Medulla oblongata (tissue), 1 donor: ENCODE measurements at regions not wholly inside any gene's neighbourhood (a gene's known extent, or its start where the extent isn't known, plus 50 kb on each side); places are given as distances from the start of the nearest gene placed in this dataset.

Experiments
- DNase-seq: peaks from one replicate; pipeline ENCODE4 v3.0.0-alpha.2; 2015; ENCODE audit errors: extremely low spot score

- no peak for DNase-seq
Measured at GRCh38 chr15:37260255-37260654, 159.9 kb upstream of the MEIS2 start.

DNA sequence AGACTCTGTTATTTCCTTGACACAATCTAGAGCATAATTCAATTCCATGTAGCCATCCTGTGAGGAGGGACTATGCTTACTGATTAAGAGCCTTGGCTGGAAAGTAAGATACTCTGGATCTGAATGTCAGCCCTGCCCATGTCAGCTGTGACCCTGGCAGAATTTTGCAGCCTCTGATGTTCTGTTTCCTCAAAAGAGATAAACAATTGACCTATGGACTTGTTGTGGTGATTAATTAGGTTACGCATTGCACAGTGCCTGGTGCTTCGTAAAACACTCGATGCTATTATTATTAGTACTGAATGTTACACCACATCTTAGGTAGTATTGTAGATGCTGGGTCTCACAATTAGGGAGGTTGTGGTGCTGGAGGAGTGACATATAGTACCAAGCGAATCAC lies 161.3 kb upstream of the MEIS2 start:
- DNase-seq, result no peak

DNA sequence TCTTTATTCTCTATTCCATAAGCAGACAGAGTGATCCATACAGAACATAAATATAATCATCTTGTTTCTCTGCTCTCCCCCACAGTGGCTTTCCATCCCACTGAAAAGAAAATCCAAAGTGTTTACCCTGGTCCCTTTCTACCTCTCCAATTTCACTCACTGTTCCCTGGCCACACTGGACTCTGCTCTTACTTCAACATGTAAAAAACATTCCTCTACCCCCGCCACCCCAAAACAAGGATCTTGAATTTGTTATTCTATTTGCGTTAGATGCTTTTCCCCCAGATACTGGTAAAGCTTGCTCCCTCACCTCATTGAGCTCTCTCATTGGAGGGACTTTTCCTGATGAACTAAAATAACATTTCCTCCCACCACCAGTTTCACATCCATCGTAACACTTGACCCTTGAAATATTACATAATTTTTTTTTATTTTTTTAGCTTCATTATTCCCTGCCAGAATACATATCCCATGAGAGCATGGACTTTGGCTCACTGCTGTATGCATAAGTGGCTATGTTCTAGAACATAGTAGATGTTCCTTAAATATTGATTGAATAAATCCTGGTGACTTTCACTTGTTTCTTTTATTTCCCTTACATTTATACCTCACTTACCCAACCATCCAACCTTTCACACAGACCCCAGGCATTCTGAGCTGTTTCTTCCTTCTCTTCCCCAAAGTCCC lies 162.7 kb upstream of the MEIS2 start:
- DNase-seq, result no peak

GRCh38 chr15:37289109-37289765 lies 188.9 kb upstream of the MEIS2 start:
- peak; percentile 5 for DNase-seq

- DNase-seq, result no peak
Measured at GRCh38 chr15:37291920-37292319, 191.6 kb upstream of the MEIS2 start.

DNA sequence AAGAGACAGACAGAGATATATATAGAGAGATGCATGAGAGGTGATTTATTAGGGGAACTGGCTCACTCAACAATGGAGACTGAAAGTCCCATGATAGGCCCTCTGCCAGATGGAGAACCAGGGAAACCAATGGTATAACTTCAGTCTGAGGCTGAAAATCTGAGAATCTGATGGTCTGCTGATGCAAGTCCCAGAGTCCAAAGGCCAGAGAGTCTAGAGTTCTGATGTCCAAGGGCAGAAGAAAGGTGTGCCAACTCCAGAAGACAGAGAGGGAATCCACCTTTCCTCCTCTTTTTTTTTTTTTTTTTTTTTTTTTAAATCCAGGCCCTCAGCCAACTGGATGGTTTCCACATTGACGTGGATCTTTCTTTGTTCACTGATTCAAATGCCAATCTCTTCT lies 197.9 kb upstream of the MEIS2 start:
- no peak for DNase-seq

GRCh38 chr15:37339437-37339836 lies 239.1 kb upstream of the MEIS2 start:
- DNase-seq, result no peak

GRCh38 chr15:37339856-37340255 lies 239.5 kb upstream of the MEIS2 start:
- no peak for DNase-seq

GRCh38 chr15:37340438-37340837 lies 240.1 kb upstream of the MEIS2 start:
- DNase-seq, result no peak

DNA sequence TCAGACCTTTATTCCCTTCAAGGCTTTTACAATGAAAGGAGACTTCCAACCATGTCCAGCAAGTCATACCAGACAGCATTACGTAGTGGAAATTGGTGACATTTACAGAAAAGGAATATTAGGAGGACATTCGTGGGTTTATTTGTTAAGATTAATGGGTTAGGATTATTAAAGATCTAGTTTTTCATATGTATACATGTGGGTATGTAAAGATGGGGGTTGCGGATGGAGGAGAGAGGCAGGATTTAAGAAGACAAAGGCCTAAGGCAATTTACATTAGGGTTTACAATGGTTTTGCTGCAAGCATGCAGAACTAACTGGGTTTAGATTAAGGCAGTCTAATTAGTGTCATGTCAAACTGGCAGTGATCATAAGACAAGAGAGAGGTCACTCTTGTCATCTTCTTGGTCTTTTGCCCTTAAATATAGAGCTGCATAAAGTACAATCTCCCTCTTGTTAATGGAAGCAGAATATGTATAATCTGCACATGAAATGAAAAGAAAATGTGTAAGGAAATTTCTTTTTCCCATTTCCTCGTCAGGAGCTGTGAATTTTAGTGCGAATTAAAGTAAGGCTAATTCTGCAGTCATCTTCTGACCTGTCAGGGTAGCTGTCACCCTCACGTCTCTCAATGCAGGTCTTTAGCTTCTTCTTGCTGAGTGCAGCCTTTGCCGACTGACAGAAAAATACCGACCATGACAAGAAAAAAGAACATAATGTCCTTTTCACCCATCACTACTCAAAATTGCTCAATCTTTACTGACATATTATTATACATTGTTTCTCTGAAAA lies 258.9 kb upstream of the MEIS2 start:
- no peak for DNase-seq

- no peak for DNase-seq
Measured at GRCh38 chr15:37359893-37360290, 259.5 kb upstream of the MEIS2 start.

- DNase-seq, result no peak
Measured at GRCh38 chr15:37360724-37361123, 260.4 kb upstream of the MEIS2 start.

DNA sequence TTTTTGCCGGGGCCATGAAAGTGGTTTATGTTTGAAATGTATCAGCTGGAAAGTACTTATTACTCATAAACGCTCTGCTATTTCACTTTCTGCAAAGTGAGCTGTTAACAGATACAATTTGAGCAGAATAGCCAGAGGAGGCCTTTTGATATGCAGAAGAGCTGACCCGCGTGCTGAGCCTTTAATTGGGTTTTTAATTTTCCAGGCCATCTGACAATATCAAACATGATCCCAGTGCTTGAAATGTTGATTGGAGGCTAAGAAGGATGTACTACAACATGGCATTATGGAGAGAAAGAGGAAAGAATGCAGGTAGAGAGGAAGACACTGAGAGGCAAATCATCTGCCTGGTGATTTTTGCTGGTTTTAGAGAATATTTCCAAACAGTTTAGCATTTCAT lies 261.3 kb upstream of the MEIS2 start:
- DNase-seq, result no peak

- no peak for DNase-seq
Measured at GRCh38 chr15:37362414-37362813, 262.1 kb upstream of the MEIS2 start.

GRCh38 chr15:37368961-37369360 lies 268.6 kb upstream of the MEIS2 start:
- DNase-seq, result no peak

- DNase-seq, result no peak
Measured at GRCh38 chr15:37370941-37371340, 270.6 kb upstream of the MEIS2 start.

DNA sequence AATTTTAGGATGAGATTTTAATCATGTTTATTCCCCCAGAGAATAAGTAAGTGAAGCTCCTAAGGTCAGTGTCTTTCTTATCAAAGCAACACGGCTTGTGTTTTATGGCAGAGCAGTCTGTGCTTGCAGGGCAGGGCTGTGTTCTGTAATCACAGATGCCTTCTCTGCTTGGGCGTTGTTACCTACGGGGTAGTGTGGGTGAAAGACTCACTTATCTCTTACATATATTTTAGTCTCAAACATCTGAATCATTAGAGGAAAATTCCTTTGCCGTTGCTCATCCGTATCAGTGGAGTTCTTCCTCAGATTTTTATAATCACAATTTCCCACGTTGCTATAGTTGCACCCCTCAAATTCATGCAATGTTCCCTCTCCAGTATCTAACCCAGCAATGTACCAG lies 271.7 kb upstream of the MEIS2 start:
- DNase-seq, result no peak

- DNase-seq, result no peak
Measured at GRCh38 chr15:37375519-37375918, 275.2 kb upstream of the MEIS2 start.

DNA sequence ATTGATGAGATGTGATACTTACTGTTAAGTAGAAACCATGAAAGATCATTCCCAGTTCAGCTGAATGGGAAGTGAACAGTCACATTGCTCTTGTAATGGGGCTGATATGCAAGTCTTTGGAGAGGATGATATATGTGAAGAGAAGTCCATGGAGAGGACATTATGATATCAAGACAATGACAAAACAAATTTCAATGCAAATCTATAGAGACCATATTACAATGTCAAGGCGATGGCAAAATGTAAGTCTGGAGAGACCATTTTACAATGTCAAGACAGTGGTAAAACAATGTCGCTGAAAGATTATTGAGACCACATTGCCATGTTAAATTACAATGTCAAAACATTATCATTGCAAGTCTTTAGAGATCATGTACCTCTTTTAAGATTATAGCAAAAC lies 277.1 kb upstream of the MEIS2 start:
- DNase-seq, result no peak

DNA sequence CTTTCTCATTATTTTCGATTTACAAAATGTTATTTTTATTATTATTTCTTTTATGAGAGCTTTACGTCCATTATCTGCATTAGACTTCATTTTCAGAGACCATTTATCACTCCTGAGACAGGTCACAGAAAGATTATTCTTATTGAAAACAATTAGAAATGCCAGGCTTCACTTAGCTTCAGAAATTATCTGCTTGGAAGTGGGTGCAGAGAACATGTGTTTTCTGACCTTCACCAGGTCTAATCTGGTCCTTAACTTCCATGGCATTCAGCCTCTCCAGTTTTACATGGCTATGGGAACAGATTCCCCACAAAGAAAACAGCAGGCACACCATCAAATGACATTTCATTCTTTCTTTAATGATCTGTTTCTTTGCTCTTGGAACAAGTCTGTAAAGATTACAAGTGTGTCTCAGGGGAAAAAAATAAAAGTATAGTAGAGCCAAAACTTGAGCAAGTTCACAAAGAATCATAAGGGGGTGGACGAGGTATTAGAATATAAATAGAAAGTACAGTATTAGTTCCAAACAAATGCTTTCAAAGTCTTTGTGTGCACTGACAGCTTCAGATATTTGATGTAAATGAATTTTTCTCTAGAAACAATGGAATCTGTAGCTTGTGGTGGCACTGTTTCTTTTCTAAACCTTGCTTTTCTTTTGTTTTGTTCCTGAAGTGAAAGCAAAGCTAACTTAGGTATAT lies 294.2 kb upstream of the MEIS2 start:
- no peak for DNase-seq

GRCh38 chr15:37395100-37395468 lies 294.7 kb upstream of the MEIS2 start:
- no peak for DNase-seq

DNA sequence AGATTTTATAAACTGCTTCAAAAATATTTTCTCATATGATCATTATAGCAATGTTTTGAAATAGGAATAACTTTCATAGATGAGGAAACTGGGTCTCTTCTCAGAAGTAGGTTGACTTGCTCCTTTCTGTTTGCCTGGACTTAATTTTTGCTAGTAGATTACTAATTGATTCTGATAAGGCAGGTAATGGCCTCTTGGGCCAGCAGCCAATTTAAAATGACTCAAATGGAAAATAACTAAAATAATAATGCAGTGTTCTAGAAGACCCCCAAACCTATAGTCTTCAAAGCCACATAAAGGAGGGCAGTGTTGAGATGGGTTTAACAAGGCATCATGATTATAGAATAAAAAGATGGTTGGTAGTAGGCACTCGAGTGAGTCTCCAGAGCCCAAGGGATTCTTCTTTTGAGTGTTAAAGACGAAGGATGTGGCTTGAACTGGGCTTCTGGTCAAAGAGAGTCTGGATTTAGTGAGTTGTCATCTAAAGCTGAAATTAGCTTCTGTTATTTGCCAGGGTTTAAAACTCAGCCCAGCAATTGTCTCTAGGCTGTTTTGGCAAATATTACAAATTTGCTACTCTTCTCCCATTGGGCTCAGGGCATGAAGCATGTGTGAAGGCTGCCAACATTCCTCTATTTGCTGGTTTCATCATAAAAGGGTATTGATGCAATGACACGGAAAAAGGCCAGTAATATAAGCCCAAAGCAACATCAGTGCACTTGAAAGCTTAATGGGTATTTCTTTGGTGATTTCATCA lies 297.1 kb upstream of the MEIS2 start:
- DNase-seq, result no peak
